GM12878 (cell line): ENCODE measurements at regions not wholly inside any gene's neighbourhood (a gene's known extent, or its start where the extent isn't known, plus 50 kb on each side); places are given as distances from the start of the nearest gene placed in this dataset.

ENCODE experiments used
- ATAC-seq: fragments of 200-7000 bp; cut with Tn5 transposase; 3 replicates; pipeline ENCODE4 v1.9.1; 2020; ENCODE audit warnings: mild to moderate bottlenecking, moderate library complexity
- BruUV-seq: library from RNA; stranded (reverse); fragments of 400-500 nt; replicated peaks from 2 replicates; lab custom pipeline; 2021; lab: Mats Ljungman, UMichigan
- CTCF ChIA-PET: fragments of 300-600 bp; sonication (Branson Sonifier 250); formaldehyde crosslinking; extraction: SDS; loops from one replicate; lab custom pipeline; 2021; ENCODE audit warnings: inconsistent platforms; lab: Yijun Ruan, JAX
- POLR2A ChIA-PET: fragments of 350-600 bp; formaldehyde crosslinking; extraction: SDS; loops from one replicate; lab custom pipeline; 2021; ENCODE audit warnings: inconsistent platforms; lab: Charles Lee
- RAD21 ChIA-PET: fragments of 300-600 bp; sonication (Branson Sonifier 250); formaldehyde crosslinking; loops from one replicate; lab custom pipeline; 2023; ENCODE audit warnings: antibody characterized with exemption; ENCODE audit not compliant: unreplicated experiment; lab: Charles Lee
- SMC1A ChIA-PET: fragments of 300-600 bp; sonication (Branson Sonifier 250); formaldehyde crosslinking; loops from one replicate; lab custom pipeline; 2023; ENCODE audit not compliant: unreplicated experiment, uncharacterized antibody; lab: Charles Lee
- DNase-seq: peaks from one replicate; pipeline ENCODE4 v3.0.0-alpha.2; 2011; ENCODE audit warnings: low read depth, low spot score
- FAIRE-seq: peaks from 3 replicates; lab custom pipeline; 2011; peaks lifted over from hg19 to GRCh38; lab: Jason Lieb, UNC
- H2AFZ ChIP-seq: 2 replicates; pipeline ENCODE4 v1.6.0; 2011; ENCODE audit warnings: low read depth, low read length, control low read depth; ENCODE audit not compliant: control insufficient read depth
- H3K27ac ChIP-seq: 2 replicates; pipeline ENCODE4 v1.5.1; 2011; ENCODE audit warnings: control low read depth; ENCODE audit not compliant: control insufficient read depth, insufficient read depth
- H3K27me3 ChIP-seq, 2 experiments: replicated peaks in 1 of 2; 2 replicates each; pipeline versions ENCODE4 v1.6.0 to v1.6.1; 2011; ENCODE audit warnings: low read length in 1 of 2; ENCODE audit not compliant: control insufficient read depth in 2 of 2, insufficient read depth in 2 of 2
- H3K36me3 ChIP-seq, 2 experiments: 2 replicates each; pipeline ENCODE4 v1.5.1; 2011; ENCODE audit warnings: low read length in 1 of 2; ENCODE audit not compliant: control insufficient read depth in 2 of 2, insufficient read depth in 2 of 2
- H3K4me1 ChIP-seq: 2 replicates; pipeline ENCODE4 v1.6.1; 2011; ENCODE audit warnings: mild to moderate bottlenecking, low read length, moderate library complexity, mixed read lengths; ENCODE audit not compliant: control insufficient read depth, insufficient read depth
- H3K4me2 ChIP-seq: 2 replicates; pipeline ENCODE4 v1.6.0; 2011; ENCODE audit warnings: control low read depth; ENCODE audit not compliant: control insufficient read depth, insufficient read depth
- H3K4me3 ChIP-seq: fragments of 200-600 bp; sonication (generic); 2 replicates; pipeline ENCODE4 v1.5.1; 2016
- H3K79me2 ChIP-seq: 2 replicates; pipeline ENCODE4 v1.6.0; 2011; ENCODE audit warnings: low read length; ENCODE audit not compliant: control insufficient read depth, insufficient read depth
- H3K9ac ChIP-seq: 2 replicates; pipeline ENCODE4 v1.8.0; 2011; ENCODE audit warnings: low read length, control low read depth, mixed read lengths; ENCODE audit not compliant: control insufficient read depth, insufficient read depth
- H3K9me3 ChIP-seq: replicated peaks from 3 replicates; pipeline ENCODE4 v1.5.1; 2011; ENCODE audit warnings: mild to moderate bottlenecking, low read length; ENCODE audit not compliant: control insufficient read depth, insufficient read depth
- H4K20me1 ChIP-seq: 2 replicates; pipeline ENCODE4 v1.6.0; 2011; ENCODE audit not compliant: control insufficient read depth, insufficient read depth
- HCFC1 ChIP-seq: fragments of 150-350 bp; IDR thresholded peaks from 2 replicates; pipeline ENCODE4 v1.6.1; 2014; ENCODE audit warnings: low read length
- KAT2A ChIP-seq: conservative IDR thresholded peaks from 2 replicates; pipeline ENCODE4 v1.6.1; 2011; ENCODE audit warnings: low read depth, low read length; ENCODE audit not compliant: control insufficient read depth
- NRF1 ChIP-seq: conservative IDR thresholded peaks from 2 replicates; pipeline ENCODE4 v1.6.1; 2011; ENCODE audit warnings: mild to moderate bottlenecking, low read depth, low read length, improper control_type of control experiment
- RB1 ChIP-seq: fragments of 450-650 bp; formaldehyde crosslinking; IDR thresholded peaks from 2 replicates; pipeline ENCODE4 v1.6.1; 2017; ENCODE audit warnings: mild to moderate bottlenecking, borderline replicate concordance
- RCOR1 ChIP-seq: conservative IDR thresholded peaks from 2 replicates; pipeline ENCODE4 v1.6.1; 2012; ENCODE audit warnings: low read depth, low read length, improper control_type of control experiment
- RUNX3 ChIP-seq: IDR thresholded peaks from 2 replicates; pipeline ENCODE4 v1.6.1; 2012; ENCODE audit warnings: low read length, inconsistent platforms
- ZNF217 ChIP-seq: fragments of 450-650 bp; IDR thresholded peaks from 2 replicates; pipeline ENCODE4 v1.6.1; 2017; ENCODE audit warnings: antibody characterized with exemption, mild to moderate bottlenecking
- ZNF384 ChIP-seq: IDR thresholded peaks from 2 replicates; pipeline ENCODE4 v1.6.1; 2012; ENCODE audit warnings: low read depth, mild to moderate bottlenecking, low read length, improper control_type of control experiment, borderline replicate concordance
- WGBS: methylation state at CpG from one replicate; pipeline ENCODE4 v1.1.6; 2016; ENCODE audit warnings: low lambda C conversion rate; ENCODE audit not compliant: insufficient replicate concordance, insufficient coverage; ENCODE audit errors: missing lambda C conversion rate; 5-methylcytosine and 5-hydroxymethylcytosine counted together
- in situ Hi-C: fragments of 300-500 bp; cut with MboI; formaldehyde crosslinking; loops from 9 replicates; pipeline ENCODE4 v1.14.3; 2018; ENCODE audit warnings: mixed read lengths
- intact Hi-C: fragments of 100-400 bp; cut with micrococcal nuclease; formaldehyde crosslinking; loops from one replicate; pipeline ENCODE4 v1.14.2; 2022; ENCODE audit not compliant: unreplicated experiment
- TF ChIP-seq, protein P1 (sequence below): fragments of 450-650 bp; IDR thresholded peaks from 2 replicates; pipeline ENCODE4 v1.6.1; 2016; ENCODE audit warnings: mild to moderate bottlenecking

DNA sequence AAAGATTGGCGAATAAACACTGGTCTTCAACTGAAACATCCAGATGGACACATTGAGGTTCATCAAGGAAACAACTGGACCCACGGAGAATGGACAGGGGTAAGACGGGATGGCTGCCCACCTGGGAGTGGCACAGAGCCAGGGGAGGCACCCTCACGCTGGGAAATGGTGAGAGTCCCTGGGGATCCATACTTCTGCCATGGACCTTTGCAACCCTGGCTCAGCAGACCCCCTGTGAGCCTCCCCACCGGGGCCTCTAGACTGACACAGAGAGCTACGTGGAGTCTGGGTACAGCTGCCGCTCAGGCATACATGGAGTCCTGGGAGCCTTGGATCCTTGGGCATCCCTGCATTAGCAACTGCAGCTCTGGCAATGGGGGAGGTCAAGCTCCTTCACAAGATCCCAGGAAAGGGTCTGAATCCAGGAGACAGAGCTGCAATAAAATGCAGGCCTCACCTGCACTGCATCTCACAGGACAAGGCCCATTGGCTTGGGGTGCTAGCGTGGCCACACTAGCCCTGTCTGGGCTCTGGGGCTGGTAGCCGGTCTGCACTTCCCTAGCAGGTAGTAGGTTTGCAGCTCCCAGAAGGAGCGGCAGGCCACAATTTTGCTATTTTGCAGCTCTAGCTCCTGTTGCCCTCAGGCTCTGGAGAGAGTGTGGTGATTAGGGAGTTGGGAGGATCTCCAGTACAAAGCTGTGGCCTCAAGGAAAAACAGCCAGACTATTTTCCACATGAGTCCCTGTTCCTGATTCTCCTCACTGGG lies 496.4 kb upstream of the LRRC4C start (continued):
- no peak for TF ChIP-seq KAT2A

DNA sequence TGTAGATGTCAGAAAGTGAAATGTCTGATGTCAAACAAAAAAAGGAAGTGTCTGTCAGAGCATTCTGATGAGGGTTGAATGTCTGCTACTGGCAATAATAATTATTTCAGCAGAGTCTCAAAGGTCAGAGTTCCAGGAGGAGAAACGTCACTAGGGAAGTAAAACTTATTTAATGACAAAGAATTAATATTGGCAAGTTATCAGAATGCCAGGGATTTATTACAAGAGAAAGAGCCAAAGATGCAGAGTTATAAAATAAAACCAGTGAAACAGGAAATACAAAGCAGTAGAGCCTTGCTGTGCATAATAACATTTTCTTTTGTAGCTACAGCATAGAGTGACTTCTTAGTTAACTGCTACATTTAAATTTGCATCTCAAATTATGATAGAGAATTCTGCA lies 504.0 kb upstream of the LRRC4C start:
- H3K27ac ChIP-seq: no peak overlapping the region
- no peaks in the 10 kb centered on the region for H4K20me1 ChIP-seq
- no peak overlapping the region for H2AFZ ChIP-seq
- intact Hi-C loops: no loop called here
- TF ChIP-seq ZNF384 (no peak), RB1 (no peak), ZNF217 (no peak), RCOR1 (no peak), HCFC1 (no peak), RUNX3 (no peak), NRF1 (no peak)
- TF ChIP-seq, protein P1, sequence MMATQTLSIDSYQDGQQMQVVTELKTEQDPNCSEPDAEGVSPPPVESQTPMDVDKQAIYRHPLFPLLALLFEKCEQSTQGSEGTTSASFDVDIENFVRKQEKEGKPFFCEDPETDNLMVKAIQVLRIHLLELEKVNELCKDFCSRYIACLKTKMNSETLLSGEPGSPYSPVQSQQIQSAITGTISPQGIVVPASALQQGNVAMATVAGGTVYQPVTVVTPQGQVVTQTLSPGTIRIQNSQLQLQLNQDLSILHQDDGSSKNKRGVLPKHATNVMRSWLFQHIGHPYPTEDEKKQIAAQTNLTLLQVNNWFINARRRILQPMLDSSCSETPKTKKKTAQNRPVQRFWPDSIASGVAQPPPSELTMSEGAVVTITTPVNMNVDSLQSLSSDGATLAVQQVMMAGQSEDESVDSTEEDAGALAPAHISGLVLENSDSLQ: no peak
- TF ChIP-seq, all 136 proteins: peak for 0
- in situ Hi-C loops: no loop called here
- SMC1A ChIA-PET: no interaction called here
- DNase-seq (no peak), ATAC-seq (no peak), FAIRE-seq (no peak)
- H3K9me3 ChIP-seq: no peaks in the 10 kb centered on the region
- WGBS: 0% methylated on average over 1 of the region's 1 CpG
- POLR2A ChIA-PET: no interaction called here
- no peak overlapping the region for H3K4me2 ChIP-seq
- H3K79me2 ChIP-seq: no peaks in the 10 kb centered on the region
- H3K4me3 ChIP-seq: no peak overlapping the region
- no peaks in the 10 kb centered on the region for H3K4me1 ChIP-seq
- CTCF ChIA-PET: no interaction called here
- BruUV-seq: no TSS peak
- no peaks in the 10 kb centered on the region for H3K27me3 ChIP-seq
- no peaks in the 10 kb centered on the region for H3K36me3 ChIP-seq
- no peak overlapping the region for H3K9ac ChIP-seq
- RAD21 ChIA-PET: no interaction called here
